MCF 10A (cell line): ENCODE measurements at regions not wholly inside any gene's neighbourhood (a gene's known extent, or its start where the extent isn't known, plus 50 kb on each side); places are given as distances from the start of the nearest gene placed in this dataset.
A peak's percentile ranks its signal among the peaks of the same experiment; 100 is the strongest.
"Not testable (repeated sequence)": the region's sequence is repeated elsewhere in the genome, so short reads cannot be mapped to it uniquely, and the experiment has no call there.

ENCODE experiments used
- BruUV-seq: library from RNA; stranded (reverse); fragments of 400-500 nt; replicated peaks from 2 replicates; lab custom pipeline; 2021; lab: Mats Ljungman, UMichigan
- CTCF ChIA-PET: fragments of 300-600 bp; sonication (Branson Sonifier 250); formaldehyde crosslinking; extraction: SDS; loops from one replicate; lab custom pipeline; 2021; ENCODE audit warnings: antibody characterized with exemption, inconsistent platforms; lab: Yijun Ruan, JAX
- POLR2A ChIA-PET: fragments of 300-600, 350-650 bp; sonication (Branson Sonifier 250); formaldehyde crosslinking; extraction: SDS; loops from one replicate; lab custom pipeline; 2020; ENCODE audit warnings: antibody characterized with exemption, inconsistent platforms; lab: Yijun Ruan, JAX
- DNase-seq: peaks from one replicate; pipeline ENCODE4 v3.0.0-alpha.2; 2018; ENCODE audit not compliant: unreplicated experiment
- H3K27ac Mint-ChIP-seq: one replicate; pipeline ENCODE4 v1.8.0; 2022; ENCODE audit warnings: mild to moderate bottlenecking, low read depth, mixed read lengths; ENCODE audit not compliant: unreplicated experiment
- H3K27me3 Mint-ChIP-seq: one replicate; pipeline ENCODE4 v1.8.0; 2022; ENCODE audit warnings: mixed read lengths; ENCODE audit not compliant: insufficient read depth, unreplicated experiment
- H3K36me3 Mint-ChIP-seq: one replicate; pipeline ENCODE4 v1.8.0; 2022; ENCODE audit warnings: mild to moderate bottlenecking, moderate library complexity, mixed read lengths; ENCODE audit not compliant: insufficient read depth, unreplicated experiment
- H3K4me1 Mint-ChIP-seq: one replicate; pipeline ENCODE4 v1.8.0; 2022; ENCODE audit warnings: mixed read lengths; ENCODE audit not compliant: insufficient read depth, unreplicated experiment
- H3K4me3 Mint-ChIP-seq: one replicate; pipeline ENCODE4 v1.8.0; 2022; ENCODE audit warnings: mild to moderate bottlenecking, moderate library complexity, mixed read lengths; ENCODE audit not compliant: unreplicated experiment
- H3K9me3 Mint-ChIP-seq: one replicate; pipeline ENCODE4 v1.8.0; 2022; ENCODE audit warnings: mixed read lengths; ENCODE audit not compliant: unreplicated experiment
- intact Hi-C: fragments of 100-400 bp; cut with micrococcal nuclease; formaldehyde crosslinking; loops from 2 replicates; pipeline ENCODE4 v1.14.1; 2022
- TF ChIP-seq, protein P1 (sequence below): fragments of 200-600 bp; IDR thresholded peaks from one replicate; pipeline ENCODE4 v1.8.0; 2022; ENCODE audit warnings: antibody characterized with exemption, mild to moderate bottlenecking; ENCODE audit not compliant: unreplicated experiment

- Mint-ChIP-seq H3K4me1 (peaks cover 16% of the 10 kb centered on the region), H3K27ac (no peak overlapping the region), H3K9me3 (no peaks in the 10 kb centered on the region), H3K4me3 (no peak overlapping the region), H3K27me3 (no peaks in the 10 kb centered on the region), H3K36me3 (peaks cover 13% of the 10 kb centered on the region)
- TF ChIP-seq, protein P1, sequence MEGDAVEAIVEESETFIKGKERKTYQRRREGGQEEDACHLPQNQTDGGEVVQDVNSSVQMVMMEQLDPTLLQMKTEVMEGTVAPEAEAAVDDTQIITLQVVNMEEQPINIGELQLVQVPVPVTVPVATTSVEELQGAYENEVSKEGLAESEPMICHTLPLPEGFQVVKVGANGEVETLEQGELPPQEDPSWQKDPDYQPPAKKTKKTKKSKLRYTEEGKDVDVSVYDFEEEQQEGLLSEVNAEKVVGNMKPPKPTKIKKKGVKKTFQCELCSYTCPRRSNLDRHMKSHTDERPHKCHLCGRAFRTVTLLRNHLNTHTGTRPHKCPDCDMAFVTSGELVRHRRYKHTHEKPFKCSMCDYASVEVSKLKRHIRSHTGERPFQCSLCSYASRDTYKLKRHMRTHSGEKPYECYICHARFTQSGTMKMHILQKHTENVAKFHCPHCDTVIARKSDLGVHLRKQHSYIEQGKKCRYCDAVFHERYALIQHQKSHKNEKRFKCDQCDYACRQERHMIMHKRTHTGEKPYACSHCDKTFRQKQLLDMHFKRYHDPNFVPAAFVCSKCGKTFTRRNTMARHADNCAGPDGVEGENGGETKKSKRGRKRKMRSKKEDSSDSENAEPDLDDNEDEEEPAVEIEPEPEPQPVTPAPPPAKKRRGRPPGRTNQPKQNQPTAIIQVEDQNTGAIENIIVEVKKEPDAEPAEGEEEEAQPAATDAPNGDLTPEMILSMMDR, result no peak
- CTCF ChIA-PET, result interaction anchor here (0.5 to 3.0 kb wide), 3 partner anchors 11 to 113 kb away, joined by 3 to 14 read pairs (median 3); no protein-coding TSS in a partner anchor
- BruUV-seq, result no TSS peak
- no peak for DNase-seq
- POLR2A ChIA-PET, result no interaction called here
- intact Hi-C loops, result loop anchor here (5.0 kb wide), 1 partner anchor 240 kb away; the partner anchor contains the start of gene GOSR1
Observed at GRCh38 chr17:30717291-30718098, 107.0 kb downstream of the CRLF3 start.

GRCh38 chr17:30716461-30717290 lies 107.8 kb downstream of the CRLF3 start:
- H3K4me1 Mint-ChIP-seq, result peaks cover 16% of the 10 kb centered on the region
- TF ChIP-seq, protein P1, result no peak
- H3K9me3 Mint-ChIP-seq, result no peaks in the 10 kb centered on the region
- DNase-seq, result no peak
- no peak overlapping the region for H3K27ac Mint-ChIP-seq
- ChIA-PET CTCF (interaction anchor here (0.6 to 0.9 kb wide), 4 partner anchors 14 to 485 kb away, joined by 3 to 5 read pairs (median 4); no protein-coding TSS in a partner anchor), POLR2A (interaction anchor here (0.6 kb wide), 1 partner anchor 114 kb away, joined by 3 read pairs; no protein-coding TSS in a partner anchor)
- no TSS peak for BruUV-seq
- H3K27me3 Mint-ChIP-seq, result no peaks in the 10 kb centered on the region
- intact Hi-C loops, result loop anchor here (5.0 kb wide), 1 partner anchor 239 kb away; the partner anchor contains the start of gene GOSR1
- no peak overlapping the region for H3K4me3 Mint-ChIP-seq
- H3K36me3 Mint-ChIP-seq, result peaks cover 13% of the 10 kb centered on the region

GRCh38 chr17:30714825-30715622 lies 109.5 kb downstream of the CRLF3 start:
- not testable (repeated sequence) for H3K27ac Mint-ChIP-seq, H3K9me3 Mint-ChIP-seq, H3K4me3 Mint-ChIP-seq, DNase-seq, H3K27me3 Mint-ChIP-seq, BruUV-seq
- TF ChIP-seq, protein P1, result peak; percentile 48
- H3K4me1 Mint-ChIP-seq, result peaks cover 23% of the 10 kb centered on the region
- peaks cover 13% of the 10 kb centered on the region for H3K36me3 Mint-ChIP-seq
- intact Hi-C loops, result loop anchor here (5.0 kb wide), 1 partner anchor 238 kb away; the partner anchor contains the start of gene GOSR1
- POLR2A ChIA-PET, result interaction anchor here (1.1 kb wide), 1 partner anchor 238 kb away, joined by 3 read pairs; the partner anchor contains the start of gene GOSR1
- CTCF ChIA-PET, result interaction anchor here (0.7 to 0.9 kb wide), 2 partner anchors 17 to 179 kb away, joined by 3 to 5 read pairs; no protein-coding TSS in a partner anchor

- H3K9me3 Mint-ChIP-seq, BruUV-seq, DNase-seq, POLR2A ChIA-PET, H3K27ac Mint-ChIP-seq, H3K27me3 Mint-ChIP-seq, H3K4me3 Mint-ChIP-seq, intact Hi-C loops: not testable (repeated sequence)
- Mint-ChIP-seq H3K36me3 (peaks cover 12% of the 10 kb centered on the region), H3K4me1 (peaks cover 17% of the 10 kb centered on the region)
- CTCF ChIA-PET, result interaction anchor here (0.7 kb wide), 1 partner anchor 952 kb away, joined by 3 read pairs; no protein-coding TSS in a partner anchor
Observed at GRCh38 chr17:30713805-30714204, 110.7 kb downstream of the CRLF3 start.

DNA sequence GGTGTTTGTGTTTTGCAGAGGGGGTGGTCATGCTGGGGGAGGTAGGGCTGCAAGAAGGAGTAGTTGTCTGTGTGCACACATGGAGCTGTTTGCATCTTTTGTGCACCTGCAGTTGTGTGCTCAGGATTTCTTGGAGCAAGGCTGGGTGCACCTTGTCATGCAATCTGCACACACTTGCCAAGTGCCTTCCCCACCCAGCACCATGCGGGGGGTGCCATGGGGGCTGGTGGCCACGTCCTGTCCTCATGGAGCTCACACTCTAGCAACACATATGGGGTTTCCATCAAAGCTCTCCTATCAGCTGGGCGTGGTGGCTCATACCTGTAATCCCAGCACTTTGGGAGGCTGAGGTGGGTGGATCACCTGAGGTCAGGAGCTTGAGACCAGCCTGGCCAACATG lies 111.6 kb downstream of the CRLF3 start:
- H3K9me3 Mint-ChIP-seq, H3K27ac Mint-ChIP-seq, H3K27me3 Mint-ChIP-seq, H3K4me3 Mint-ChIP-seq, CTCF ChIA-PET, BruUV-seq, DNase-seq, intact Hi-C loops: not testable (repeated sequence)
- peaks cover 11% of the 10 kb centered on the region for H3K36me3 Mint-ChIP-seq
- POLR2A ChIA-PET, result interaction anchor here (0.6 kb wide), 1 partner anchor 369 kb away, joined by 3 read pairs; no protein-coding TSS in a partner anchor
- H3K4me1 Mint-ChIP-seq, result peaks cover 14% of the 10 kb centered on the region
